Panc1 (cell line): ENCODE measurements at regions not wholly inside any gene's neighbourhood (a gene's known extent, or its start where the extent isn't known, plus 50 kb on each side); places are given as distances from the start of the nearest gene placed in this dataset.

Experiments
- ATAC-seq: fragments of 200-7000 bp; cut with Tn5 transposase; 2 replicates; pipeline ENCODE4 v1.9.1; 2020; ENCODE audit warnings: mild to moderate bottlenecking, moderate library complexity
- BruUV-seq: library from RNA; stranded (reverse); fragments of 400-500 nt; replicated peaks from 2 replicates; lab custom pipeline; 2021; lab: Mats Ljungman, UMichigan
- CTCF ChIA-PET: fragments of 300-600 bp; sonication (Branson Sonifier 250); formaldehyde crosslinking; loops from one replicate; lab custom pipeline; 2022; ENCODE audit warnings: antibody characterized with exemption; lab: Charles Lee
- POLR2A ChIA-PET: fragments of 300-600 bp; sonication (Branson Sonifier 250); formaldehyde crosslinking; loops from one replicate; lab custom pipeline; 2022; ENCODE audit warnings: antibody characterized with exemption; lab: Charles Lee
- DNase-seq: peaks from one replicate; pipeline ENCODE4 v3.0.0-alpha.2; 2010; ENCODE audit warnings: low read depth, low spot score
- H3K27ac ChIP-seq: 2 replicates; pipeline ENCODE4 v1.5.1; 2011; ENCODE audit warnings: mild to moderate bottlenecking, low read length, inconsistent platforms
- H3K27me3 ChIP-seq: fragments of 200-500 bp; sonication (Bioruptor generic); 2 replicates; pipeline ENCODE4 v1.6.0; 2014; ENCODE audit warnings: low read length, inconsistent platforms; ENCODE audit not compliant: control insufficient read depth, insufficient read depth
- H3K36me3 ChIP-seq: fragments of 200-500 bp; sonication (Bioruptor generic); 2 replicates; pipeline ENCODE4 v1.5.1; 2014; ENCODE audit warnings: inconsistent platforms, mild to moderate bottlenecking, low read length, moderate library complexity; ENCODE audit not compliant: control insufficient read depth, insufficient read depth
- H3K4me1 ChIP-seq: 2 replicates; pipeline ENCODE4 v1.5.1; 2011; ENCODE audit warnings: inconsistent platforms, mild to moderate bottlenecking, low read length, moderate library complexity; ENCODE audit not compliant: control insufficient read depth, insufficient read depth
- H3K4me3 ChIP-seq, 2 experiments: 2 replicates each; pipeline ENCODE4 v1.5.1; 2011 to 2012; ENCODE audit warnings: low read depth in 2 of 2, low read length in 2 of 2, mild to moderate bottlenecking in 2 of 2, inconsistent platforms in 1 of 2, moderate library complexity in 1 of 2
- H3K9me3 ChIP-seq: fragments of 200-500 bp; sonication (Bioruptor generic); 2 replicates; pipeline ENCODE4 v1.5.1; 2014; ENCODE audit warnings: low read depth, mild to moderate bottlenecking, inconsistent platforms, low read length, moderate library complexity; ENCODE audit not compliant: control insufficient read depth, insufficient read depth
- POLR2AphosphoS5 ChIP-seq: IDR thresholded peaks from 2 replicates; pipeline ENCODE4 v1.6.1; 2012; ENCODE audit warnings: mild to moderate bottlenecking, low read depth, low read length, moderate library complexity
- SIN3A ChIP-seq: IDR thresholded peaks from 2 replicates; pipeline ENCODE4 v1.6.1; 2012; ENCODE audit warnings: low read depth, mild to moderate bottlenecking, low read length, moderate library complexity, borderline replicate concordance; ENCODE audit not compliant: insufficient read depth
- TCF7L2 ChIP-seq: IDR thresholded peaks from 2 replicates; pipeline ENCODE4 v1.6.1; 2011; ENCODE audit warnings: mild to moderate bottlenecking, low read depth, low read length, inconsistent platforms
- in situ Hi-C: cut with HindIII; loops from 2 replicates; pipeline ENCODE4 v1.10.0; 2016; ENCODE audit warnings: low sequenced_read_pairs, low pct_unique_long_range_greater_than_20kb
- intact Hi-C: fragments of 100-400 bp; cut with micrococcal nuclease; formaldehyde crosslinking; loops from one replicate; pipeline ENCODE4 v1.10.0; 2022; ENCODE audit not compliant: unreplicated experiment
- TF ChIP-seq, protein P1 (sequence below): fragments of 450-650 bp; IDR thresholded peaks from 2 replicates; pipeline ENCODE4 v1.5.1; 2017; ENCODE audit warnings: mild to moderate bottlenecking
- TF ChIP-seq, protein P2 (sequence below), 2 experiments: IDR thresholded peaks; 2 replicates each; pipeline ENCODE4 v1.6.1; 2011 to 2012; ENCODE audit warnings: low read depth in 2 of 2, control low read depth in 1 of 2, low read length in 1 of 2, mild to moderate bottlenecking in 1 of 2, moderate library complexity in 1 of 2; ENCODE audit not compliant: insufficient read depth in 1 of 2

DNA sequence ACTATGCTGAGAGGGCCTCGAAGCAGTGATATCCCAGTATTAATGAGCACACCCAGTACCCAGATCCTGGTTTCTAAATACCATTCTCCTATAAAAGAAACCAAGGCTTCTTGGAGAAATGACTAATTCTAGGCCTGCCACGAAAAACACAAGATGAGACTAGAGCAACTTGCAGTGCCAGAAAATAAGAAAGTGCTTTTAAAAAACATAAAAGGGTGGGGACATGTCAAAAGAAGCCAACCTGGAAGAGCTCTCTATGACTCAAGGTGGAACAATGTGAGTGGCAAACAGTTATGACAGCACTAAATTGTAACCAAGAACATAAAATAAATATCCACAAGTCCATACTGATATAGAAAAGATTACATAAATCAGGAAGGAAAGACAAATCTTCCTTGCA is 153.2 kb upstream of the KCNJ18 start:
- Histone ChIP-seq H3K27ac (no peak overlapping the region), H3K9me3 (0 out of 2 replicates have a peak, but pooled peaks cover 15% of the 10 kb centered on the region), H3K4me1 (no peaks in the 10 kb centered on the region), H3K4me3 (no peak overlapping the region), H3K36me3 (no peaks in the 10 kb centered on the region; the same call in 1 of the 2 replicates), H3K27me3 (no peaks in the 10 kb centered on the region)
- intact Hi-C loops, result no loop called here
- no peak for ATAC-seq
- POLR2A ChIA-PET, result no interaction called here
- in situ Hi-C loops, result no loop called here
- CTCF ChIA-PET, result no interaction called here
- TF ChIP-seq, protein P1, sequence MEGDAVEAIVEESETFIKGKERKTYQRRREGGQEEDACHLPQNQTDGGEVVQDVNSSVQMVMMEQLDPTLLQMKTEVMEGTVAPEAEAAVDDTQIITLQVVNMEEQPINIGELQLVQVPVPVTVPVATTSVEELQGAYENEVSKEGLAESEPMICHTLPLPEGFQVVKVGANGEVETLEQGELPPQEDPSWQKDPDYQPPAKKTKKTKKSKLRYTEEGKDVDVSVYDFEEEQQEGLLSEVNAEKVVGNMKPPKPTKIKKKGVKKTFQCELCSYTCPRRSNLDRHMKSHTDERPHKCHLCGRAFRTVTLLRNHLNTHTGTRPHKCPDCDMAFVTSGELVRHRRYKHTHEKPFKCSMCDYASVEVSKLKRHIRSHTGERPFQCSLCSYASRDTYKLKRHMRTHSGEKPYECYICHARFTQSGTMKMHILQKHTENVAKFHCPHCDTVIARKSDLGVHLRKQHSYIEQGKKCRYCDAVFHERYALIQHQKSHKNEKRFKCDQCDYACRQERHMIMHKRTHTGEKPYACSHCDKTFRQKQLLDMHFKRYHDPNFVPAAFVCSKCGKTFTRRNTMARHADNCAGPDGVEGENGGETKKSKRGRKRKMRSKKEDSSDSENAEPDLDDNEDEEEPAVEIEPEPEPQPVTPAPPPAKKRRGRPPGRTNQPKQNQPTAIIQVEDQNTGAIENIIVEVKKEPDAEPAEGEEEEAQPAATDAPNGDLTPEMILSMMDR, result no peak
- TF ChIP-seq, protein P2, sequence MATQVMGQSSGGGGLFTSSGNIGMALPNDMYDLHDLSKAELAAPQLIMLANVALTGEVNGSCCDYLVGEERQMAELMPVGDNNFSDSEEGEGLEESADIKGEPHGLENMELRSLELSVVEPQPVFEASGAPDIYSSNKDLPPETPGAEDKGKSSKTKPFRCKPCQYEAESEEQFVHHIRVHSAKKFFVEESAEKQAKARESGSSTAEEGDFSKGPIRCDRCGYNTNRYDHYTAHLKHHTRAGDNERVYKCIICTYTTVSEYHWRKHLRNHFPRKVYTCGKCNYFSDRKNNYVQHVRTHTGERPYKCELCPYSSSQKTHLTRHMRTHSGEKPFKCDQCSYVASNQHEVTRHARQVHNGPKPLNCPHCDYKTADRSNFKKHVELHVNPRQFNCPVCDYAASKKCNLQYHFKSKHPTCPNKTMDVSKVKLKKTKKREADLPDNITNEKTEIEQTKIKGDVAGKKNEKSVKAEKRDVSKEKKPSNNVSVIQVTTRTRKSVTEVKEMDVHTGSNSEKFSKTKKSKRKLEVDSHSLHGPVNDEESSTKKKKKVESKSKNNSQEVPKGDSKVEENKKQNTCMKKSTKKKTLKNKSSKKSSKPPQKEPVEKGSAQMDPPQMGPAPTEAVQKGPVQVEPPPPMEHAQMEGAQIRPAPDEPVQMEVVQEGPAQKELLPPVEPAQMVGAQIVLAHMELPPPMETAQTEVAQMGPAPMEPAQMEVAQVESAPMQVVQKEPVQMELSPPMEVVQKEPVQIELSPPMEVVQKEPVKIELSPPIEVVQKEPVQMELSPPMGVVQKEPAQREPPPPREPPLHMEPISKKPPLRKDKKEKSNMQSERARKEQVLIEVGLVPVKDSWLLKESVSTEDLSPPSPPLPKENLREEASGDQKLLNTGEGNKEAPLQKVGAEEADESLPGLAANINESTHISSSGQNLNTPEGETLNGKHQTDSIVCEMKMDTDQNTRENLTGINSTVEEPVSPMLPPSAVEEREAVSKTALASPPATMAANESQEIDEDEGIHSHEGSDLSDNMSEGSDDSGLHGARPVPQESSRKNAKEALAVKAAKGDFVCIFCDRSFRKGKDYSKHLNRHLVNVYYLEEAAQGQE (IDR thresholded peaks at IDR 0.05; ENCODE audit: insufficient read depth in 1 of 2, low read depth in 2 of 2, low read length in 1 of 2), result no peak
- TF ChIP-seq POLR2AphosphoS5 (no peak), TCF7L2 (no peak), SIN3A (no peak)
- DNase-seq, result no peak
- BruUV-seq, result no TSS peak

DNA sequence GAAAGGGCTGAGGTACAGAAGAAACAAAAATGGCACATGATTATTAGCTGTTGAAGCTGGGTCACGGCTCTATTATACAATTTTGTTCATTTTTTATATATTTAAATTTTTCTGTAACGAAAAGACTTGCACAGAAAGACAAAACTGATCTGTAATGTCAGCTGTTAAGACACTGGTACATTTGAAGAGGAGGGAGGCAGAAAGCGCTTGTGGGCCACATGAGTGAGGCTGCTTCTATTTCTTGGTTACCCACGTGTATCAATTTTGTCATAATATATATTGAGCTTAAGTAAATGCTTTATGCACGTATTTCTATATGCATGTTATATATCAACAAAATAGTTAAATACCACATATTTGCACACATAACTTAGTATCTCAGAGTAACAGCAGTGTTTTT is 151.8 kb upstream of the KCNJ18 start:
- TF ChIP-seq, protein P1, result no peak
- no peak for TF ChIP-seq POLR2AphosphoS5
- no peak for TF ChIP-seq TCF7L2
- TF ChIP-seq, protein P2 (IDR thresholded peaks at IDR 0.05; ENCODE audit: insufficient read depth in 1 of 2, low read depth in 2 of 2, low read length in 1 of 2), result no peak
- TF ChIP-seq SIN3A, result no peak
- no peaks in the 10 kb centered on the region for H3K27me3 ChIP-seq
- in situ Hi-C loops, result no loop called here
- ATAC-seq (no peak), DNase-seq (no peak)
- intact Hi-C loops, result no loop called here
- H3K4me1 ChIP-seq, result no peaks in the 10 kb centered on the region
- BruUV-seq, result no TSS peak
- H3K27ac ChIP-seq, result no peak overlapping the region
- H3K4me3 ChIP-seq, result no peak overlapping the region
- POLR2A ChIA-PET, result no interaction called here
- CTCF ChIA-PET, result no interaction called here
- H3K36me3 ChIP-seq, result no peaks in the 10 kb centered on the region; the same call in 1 of the 2 replicates
- H3K9me3 ChIP-seq, result 0 out of 2 replicates have a peak, but pooled peaks cover 15% of the 10 kb centered on the region
